GM23248 (cell line): ENCODE measurements at regions not wholly inside any gene's neighbourhood (a gene's known extent, or its start where the extent isn't known, plus 50 kb on each side); places are given as distances from the start of the nearest gene placed in this dataset.

Experiments
- EZH2 ChIP-seq: fragments of 200-600 bp; sonication (generic); IDR thresholded peaks from 2 replicates; pipeline ENCODE4 v1.6.1; 2018; ENCODE audit warnings: antibody characterized with exemption, mild to moderate bottlenecking; ENCODE audit not compliant: insufficient read depth, poor library complexity, severe bottlenecking
- EZH2phosphoT487 ChIP-seq: fragments of 200-600 bp; sonication (generic); IDR thresholded peaks from 2 replicates; pipeline ENCODE4 v1.6.1; 2018; ENCODE audit warnings: antibody characterized with exemption, moderate library complexity, mild to moderate bottlenecking, low read depth; ENCODE audit not compliant: insufficient read depth

GRCh38 chr12:18151036-18151435 lies 61.0 kb upstream of the RERGL start:
- TF ChIP-seq EZH2phosphoT487 (no peak), EZH2 (no peak)
